KMS-11 (cell line): ENCODE measurements at regions not wholly inside any gene's neighbourhood (a gene's known extent, or its start where the extent isn't known, plus 50 kb on each side); places are given as distances from the start of the nearest gene placed in this dataset.

Experiments
- H2AFZ ChIP-seq: fragments of 200-600 bp; sonication (generic); 2 replicates; pipeline ENCODE4 v1.6.1; 2016; ENCODE audit warnings: antibody characterized with exemption, mixed run types, low read depth
- H3K27ac ChIP-seq: fragments of 200-600 bp; sonication (generic); 2 replicates; pipeline ENCODE4 v1.6.1; 2016; ENCODE audit warnings: mild to moderate bottlenecking, mixed run types
- H3K27me3 ChIP-seq: fragments of 200-600 bp; sonication (generic); 2 replicates; pipeline ENCODE4 v1.6.1; 2017; ENCODE audit warnings: mild to moderate bottlenecking, low read depth, mixed run types, moderate library complexity; ENCODE audit not compliant: insufficient read depth
- H3K36me3 ChIP-seq: fragments of 200-600 bp; sonication (generic); 2 replicates; pipeline ENCODE4 v1.6.1; 2017; ENCODE audit warnings: mild to moderate bottlenecking, mixed run types; ENCODE audit not compliant: insufficient read depth
- H3K4me1 ChIP-seq: fragments of 200-600 bp; sonication (generic); 2 replicates; pipeline ENCODE4 v1.6.1; 2016; ENCODE audit warnings: mild to moderate bottlenecking, low read depth, mixed run types; ENCODE audit not compliant: poor library complexity, severe bottlenecking
- H3K4me2 ChIP-seq: fragments of 200-600 bp; sonication (generic); 2 replicates; pipeline ENCODE4 v1.7.0; 2016; ENCODE audit warnings: mild to moderate bottlenecking, mixed run types
- H3K4me3 ChIP-seq: fragments of 200-600 bp; sonication (generic); IDR thresholded peaks from 2 replicates; pipeline ENCODE4 v1.6.1; 2017; ENCODE audit warnings: low read depth, low read length, mixed read lengths; ENCODE audit not compliant: insufficient read depth
- H3K79me2 ChIP-seq: fragments of 200-600 bp; sonication (generic); 2 replicates; pipeline ENCODE4 v1.6.1; 2016; ENCODE audit warnings: low read depth, mixed run types; ENCODE audit not compliant: insufficient read depth
- H3K9ac ChIP-seq: fragments of 200-600 bp; sonication (generic); 2 replicates; pipeline ENCODE4 v1.6.1; 2016; ENCODE audit warnings: mild to moderate bottlenecking, mixed run types
- H4K20me1 ChIP-seq: fragments of 200-600 bp; sonication (generic); 2 replicates; pipeline ENCODE4 v1.6.1; 2016; ENCODE audit warnings: mild to moderate bottlenecking, mixed run types; ENCODE audit not compliant: insufficient read depth
- CTCF ChIP-seq: fragments of 200-600 bp; sonication (generic); conservative IDR thresholded peaks from 2 replicates; pipeline ENCODE4 v1.6.1; 2017; ENCODE audit warnings: low read depth, mild to moderate bottlenecking, antibody characterized with exemption, low read length, moderate library complexity, mixed read lengths

GRCh38 chr19:13581576-13581975, 75.3 kb upstream of the CACNA1A start:
- Histone ChIP-seq H3K4me1 (no peaks in the 10 kb centered on the region), H3K27ac (no peak overlapping the region), H3K27me3 (peaks cover 12% of the 10 kb centered on the region; the same call in 1 of the 2 replicates), H4K20me1 (no peaks in the 10 kb centered on the region), H3K36me3 (no peaks in the 10 kb centered on the region), H2AFZ (no peak overlapping the region), H3K4me2 (no peak overlapping the region), H3K4me3 (no peak overlapping the region), H3K79me2 (no peaks in the 10 kb centered on the region), H3K9ac (no peak overlapping the region)
- TF ChIP-seq CTCF: no peak

GRCh38 chr19:13579388-13580060, 73.2 kb upstream of the CACNA1A start:
- Histone ChIP-seq H3K27ac (no peak overlapping the region), H2AFZ (no peak overlapping the region), H4K20me1 (no peaks in the 10 kb centered on the region), H3K4me3 (no peak overlapping the region), H3K4me2 (no peak overlapping the region), H3K4me1 (no peaks in the 10 kb centered on the region), H3K9ac (no peak overlapping the region), H3K79me2 (no peaks in the 10 kb centered on the region), H3K36me3 (no peaks in the 10 kb centered on the region), H3K27me3 (peaks cover 8% of the 10 kb centered on the region; the same call in 1 of the 2 replicates)
- TF ChIP-seq CTCF: no peak

GRCh38 chr19:13576726-13577125, 70.4 kb upstream of the CACNA1A start:
- no peaks in the 10 kb centered on the region for H3K4me1 ChIP-seq
- H3K36me3 ChIP-seq: no peaks in the 10 kb centered on the region
- no peak overlapping the region for H2AFZ ChIP-seq
- H3K79me2 ChIP-seq: no peaks in the 10 kb centered on the region
- no peak overlapping the region for H3K4me3 ChIP-seq
- H4K20me1 ChIP-seq: no peaks in the 10 kb centered on the region
- H3K27ac ChIP-seq: no peak overlapping the region
- TF ChIP-seq CTCF: no peak
- H3K27me3 ChIP-seq: peaks cover 9% of the 10 kb centered on the region
- no peak overlapping the region for H3K9ac ChIP-seq
- H3K4me2 ChIP-seq: no peak overlapping the region

GRCh38 chr19:13574933-13575332, 68.7 kb upstream of the CACNA1A start:
- peaks cover 8% of the 10 kb centered on the region for H3K27me3 ChIP-seq

More at GRCh38 chr19:13574933-13575332, 68.7 kb upstream of the CACNA1A start:
- Histone ChIP-seq H3K36me3 (no peaks in the 10 kb centered on the region), H3K27ac (no peak overlapping the region), H2AFZ (no peak overlapping the region), H3K9ac (no peak overlapping the region), H3K79me2 (no peaks in the 10 kb centered on the region), H3K4me1 (no peaks in the 10 kb centered on the region), H3K4me2 (no peak overlapping the region), H4K20me1 (no peaks in the 10 kb centered on the region), H3K4me3 (no peak overlapping the region)
- 0 out of 2 replicates have a peak, but pooled peaks have one; percentile 15 for TF ChIP-seq CTCF
